ENCODE measurements at regions not wholly inside any gene's neighbourhood (a gene's known extent, or its start where the extent isn't known, plus 50 kb on each side); places are given as distances from the start of the nearest gene placed in this dataset.

GRCh38 chr9:99576876-99577275, 244.8 kb upstream of the NR4A3 start:
- TF ChIP-seq SPI1 (IDR thresholded peaks at IDR 0.05; ENCODE audit: low read depth, low read length) = no peak
- no peak for TF ChIP-seq POLR2A (IDR thresholded peaks at IDR 0.05; ENCODE audit: low read depth, low read length)

Measured in GM12891 (cell line).